ENCODE measurements at regions not wholly inside any gene's neighbourhood (a gene's known extent, or its start where the extent isn't known, plus 50 kb on each side); places are given as distances from the start of the nearest gene placed in this dataset.

GRCh38 chr17:72206376-72206775 is 85.6 kb downstream of the SOX9 start:
- DNase-seq (ENCODE audit: extremely low read depth, low read depth) = no peak

GRCh38 chr17:72208832-72209231 is 88.0 kb downstream of the SOX9 start:
- DNase-seq (ENCODE audit: extremely low read depth, low read depth) = no peak

- no peak for DNase-seq (ENCODE audit: extremely low read depth, low read depth)
Observed at GRCh38 chr17:72212041-72212440, 91.2 kb downstream of the SOX9 start.

- no peak for DNase-seq (ENCODE audit: extremely low read depth, low read depth)
Observed at GRCh38 chr17:72215490-72215889, 94.7 kb downstream of the SOX9 start.

GRCh38 chr17:72215928-72216327 is 95.1 kb downstream of the SOX9 start:
- no peak for DNase-seq (ENCODE audit: extremely low read depth, low read depth)

- no peak for DNase-seq (ENCODE audit: extremely low read depth, low read depth)
Observed at GRCh38 chr17:72219137-72219823, 98.5 kb downstream of the SOX9 start.

- no peak for DNase-seq (ENCODE audit: extremely low read depth, low read depth)
Observed at GRCh38 chr17:72219824-72220493, 99.1 kb downstream of the SOX9 start.

- no peak for DNase-seq (ENCODE audit: extremely low read depth, low read depth)
Observed at GRCh38 chr17:72222661-72223380, 102.0 kb downstream of the SOX9 start.

GRCh38 chr17:72223866-72224291 is 103.1 kb downstream of the SOX9 start:
- DNase-seq (ENCODE audit: extremely low read depth, low read depth) = no peak

GRCh38 chr17:72226322-72226721 is 105.5 kb downstream of the SOX9 start:
- DNase-seq (ENCODE audit: extremely low read depth, low read depth) = no peak

- no peak for DNase-seq (ENCODE audit: extremely low read depth, low read depth)
Observed at GRCh38 chr17:72233986-72234385, 113.2 kb downstream of the SOX9 start.

GRCh38 chr17:72234985-72235384 is 114.2 kb downstream of the SOX9 start:
- DNase-seq (ENCODE audit: extremely low read depth, low read depth) = no peak

- no peak for DNase-seq (ENCODE audit: extremely low read depth, low read depth)
Observed at GRCh38 chr17:72236980-72237633, 116.3 kb downstream of the SOX9 start.

GRCh38 chr17:72238157-72238673 is 117.4 kb downstream of the SOX9 start:
- DNase-seq (ENCODE audit: extremely low read depth, low read depth) = no peak

GRCh38 chr17:72239548-72239947 is 118.7 kb downstream of the SOX9 start:
- DNase-seq (ENCODE audit: extremely low read depth, low read depth) = no peak

- DNase-seq (ENCODE audit: extremely low read depth, low read depth) = no peak
Observed at GRCh38 chr17:72240333-72240732, 119.5 kb downstream of the SOX9 start.

GRCh38 chr17:72244494-72244893 is 123.7 kb downstream of the SOX9 start:
- no peak for DNase-seq (ENCODE audit: extremely low read depth, low read depth)

GRCh38 chr17:72244956-72245355 is 124.1 kb downstream of the SOX9 start:
- no peak for DNase-seq (ENCODE audit: extremely low read depth, low read depth)

GRCh38 chr17:72249441-72249840 is 128.6 kb downstream of the SOX9 start:
- DNase-seq (ENCODE audit: extremely low read depth, low read depth) = no peak

GRCh38 chr17:72250206-72250605 is 129.4 kb downstream of the SOX9 start:
- DNase-seq (ENCODE audit: extremely low read depth, low read depth) = no peak

- DNase-seq (ENCODE audit: extremely low read depth, low read depth) = no peak
Observed at GRCh38 chr17:72253597-72253996, 132.8 kb downstream of the SOX9 start.
